Activated T-helper 1 cell treated with anti-CD3 and anti-CD28 coated beads, Interleukin-12 subunit alpha, Interleukin-12 subunit beta, Interleukin-2, Interleukin-4 antibody, amounts not matched to agents 30 ng/mL and 10 ng/mL and 1 ng/mL, durations not matched to agents 14 hours and 24 hours and 36 hours (primary cell): ENCODE measurements at regions not wholly inside any gene's neighbourhood (a gene's known extent, or its start where the extent isn't known, plus 50 kb on each side); places are given as distances from the start of the nearest gene placed in this dataset.

Source experiments
- DNase-seq: peaks from one replicate; pipeline ENCODE4 v3.0.0; 2021; ENCODE audit warnings: low spot score
- H3K27ac Mint-ChIP-seq: one replicate; pipeline ENCODE4 v1.8.0; 2021; ENCODE audit warnings: mild to moderate bottlenecking, mixed read lengths
- H3K27me3 Mint-ChIP-seq: one replicate; pipeline ENCODE4 v1.8.0; 2022; ENCODE audit warnings: mild to moderate bottlenecking, moderate library complexity, mixed read lengths; ENCODE audit not compliant: insufficient read depth
- H3K36me3 Mint-ChIP-seq: one replicate; pipeline ENCODE4 v1.8.0; 2021; ENCODE audit warnings: low read depth, mixed read lengths
- H3K4me1 Mint-ChIP-seq: one replicate; pipeline ENCODE4 v1.8.0; 2021; ENCODE audit warnings: low read depth, mixed read lengths
- H3K4me3 Mint-ChIP-seq: one replicate; pipeline ENCODE4 v1.8.0; 2021; ENCODE audit warnings: mild to moderate bottlenecking, moderate library complexity, mixed read lengths
- H3K9me3 Mint-ChIP-seq: one replicate; pipeline ENCODE4 v1.8.0; 2021; ENCODE audit warnings: mixed read lengths
- intact Hi-C: fragments of 100-400 bp; cut with micrococcal nuclease; formaldehyde crosslinking; loops from one replicate; pipeline ENCODE4 v1.15.1; 2024

GRCh38 chr4:11625211-11625610 is 196.5 kb upstream of the HS3ST1 start:
- no peak for DNase-seq
- Mint-ChIP-seq H3K27ac (no peak overlapping the region), H3K4me1 (no peaks in the 10 kb centered on the region), H3K27me3 (no peaks in the 10 kb centered on the region), H3K9me3 (no peaks in the 10 kb centered on the region), H3K4me3 (no peak overlapping the region), H3K36me3 (no peaks in the 10 kb centered on the region)
- intact Hi-C loops: no loop called here

- no peak for DNase-seq
- Mint-ChIP-seq H3K4me1 (no peaks in the 10 kb centered on the region), H3K27me3 (no peaks in the 10 kb centered on the region), H3K27ac (no peak overlapping the region), H3K9me3 (no peaks in the 10 kb centered on the region), H3K4me3 (no peak overlapping the region), H3K36me3 (no peaks in the 10 kb centered on the region)
- intact Hi-C loops: no loop called here
Observed at GRCh38 chr4:11624370-11624769, 195.7 kb upstream of the HS3ST1 start.

GRCh38 chr4:11623726-11624037 is 195.0 kb upstream of the HS3ST1 start:
- intact Hi-C loops: no loop called here
- H3K4me3 Mint-ChIP-seq: no peak overlapping the region
- H3K27ac Mint-ChIP-seq: no peak overlapping the region
- no peaks in the 10 kb centered on the region for H3K27me3 Mint-ChIP-seq
- no peaks in the 10 kb centered on the region for H3K36me3 Mint-ChIP-seq
- H3K9me3 Mint-ChIP-seq: no peaks in the 10 kb centered on the region
- no peak for DNase-seq
- no peaks in the 10 kb centered on the region for H3K4me1 Mint-ChIP-seq

- H3K9me3 Mint-ChIP-seq: no peaks in the 10 kb centered on the region
- H3K36me3 Mint-ChIP-seq: no peaks in the 10 kb centered on the region
- intact Hi-C loops: no loop called here
- H3K4me1 Mint-ChIP-seq: no peaks in the 10 kb centered on the region
- H3K4me3 Mint-ChIP-seq: no peak overlapping the region
- DNase-seq: no peak
- H3K27me3 Mint-ChIP-seq: no peaks in the 10 kb centered on the region
- no peak overlapping the region for H3K27ac Mint-ChIP-seq
Observed at GRCh38 chr4:11622961-11623725, 194.4 kb upstream of the HS3ST1 start.

- H3K4me1 Mint-ChIP-seq: no peaks in the 10 kb centered on the region
- no peak for DNase-seq
- intact Hi-C loops: no loop called here
- H3K4me3 Mint-ChIP-seq: no peak overlapping the region
- H3K27me3 Mint-ChIP-seq: no peaks in the 10 kb centered on the region
- H3K27ac Mint-ChIP-seq: no peak overlapping the region
- H3K36me3 Mint-ChIP-seq: no peaks in the 10 kb centered on the region
- no peaks in the 10 kb centered on the region for H3K9me3 Mint-ChIP-seq
Observed at GRCh38 chr4:11620861-11621260, 192.2 kb upstream of the HS3ST1 start.

GRCh38 chr4:11618666-11619282 is 190.1 kb upstream of the HS3ST1 start:
- Mint-ChIP-seq H3K27ac (no peak overlapping the region), H3K36me3 (no peaks in the 10 kb centered on the region), H3K4me3 (no peak overlapping the region), H3K27me3 (no peaks in the 10 kb centered on the region), H3K4me1 (no peaks in the 10 kb centered on the region), H3K9me3 (no peaks in the 10 kb centered on the region)
- intact Hi-C loops: no loop called here
- DNase-seq: no peak

GRCh38 chr4:11616856-11617255 is 188.2 kb upstream of the HS3ST1 start:
- H3K36me3 Mint-ChIP-seq: no peaks in the 10 kb centered on the region
- intact Hi-C loops: no loop called here
- DNase-seq: no peak
- H3K4me3 Mint-ChIP-seq: no peak overlapping the region
- no peaks in the 10 kb centered on the region for H3K9me3 Mint-ChIP-seq
- no peaks in the 10 kb centered on the region for H3K27me3 Mint-ChIP-seq
- H3K4me1 Mint-ChIP-seq: no peaks in the 10 kb centered on the region
- no peak overlapping the region for H3K27ac Mint-ChIP-seq

GRCh38 chr4:11615601-11616000 is 186.9 kb upstream of the HS3ST1 start:
- Mint-ChIP-seq H3K27ac (no peak overlapping the region), H3K36me3 (no peaks in the 10 kb centered on the region), H3K4me3 (no peak overlapping the region), H3K4me1 (no peaks in the 10 kb centered on the region), H3K27me3 (no peaks in the 10 kb centered on the region), H3K9me3 (no peaks in the 10 kb centered on the region)
- no peak for DNase-seq
- intact Hi-C loops: no loop called here

- no peak for DNase-seq
- H3K4me3 Mint-ChIP-seq: no peak overlapping the region
- no peaks in the 10 kb centered on the region for H3K9me3 Mint-ChIP-seq
- no peak overlapping the region for H3K27ac Mint-ChIP-seq
- H3K4me1 Mint-ChIP-seq: no peaks in the 10 kb centered on the region
- no peaks in the 10 kb centered on the region for H3K27me3 Mint-ChIP-seq
- intact Hi-C loops: no loop called here
- no peaks in the 10 kb centered on the region for H3K36me3 Mint-ChIP-seq
Observed at GRCh38 chr4:11614426-11614825, 185.7 kb upstream of the HS3ST1 start.

- intact Hi-C loops: no loop called here
- Mint-ChIP-seq H3K27me3 (no peaks in the 10 kb centered on the region), H3K9me3 (no peaks in the 10 kb centered on the region), H3K36me3 (no peaks in the 10 kb centered on the region), H3K4me3 (no peak overlapping the region), H3K27ac (no peak overlapping the region), H3K4me1 (no peaks in the 10 kb centered on the region)
- DNase-seq: no peak
Observed at GRCh38 chr4:11611868-11612267, 183.2 kb upstream of the HS3ST1 start.

GRCh38 chr4:11609751-11610150 is 181.1 kb upstream of the HS3ST1 start:
- H3K27ac Mint-ChIP-seq: no peak overlapping the region
- no peaks in the 10 kb centered on the region for H3K9me3 Mint-ChIP-seq

GRCh38 chr4:11608992-11609391 is 180.3 kb upstream of the HS3ST1 start:
- Mint-ChIP-seq H3K4me1 (no peaks in the 10 kb centered on the region), H3K4me3 (no peak overlapping the region), H3K27ac (no peak overlapping the region), H3K9me3 (no peaks in the 10 kb centered on the region), H3K27me3 (no peaks in the 10 kb centered on the region), H3K36me3 (no peaks in the 10 kb centered on the region)
- intact Hi-C loops: no loop called here
- no peak for DNase-seq

More at GRCh38 chr4:11609751-11610150, 181.1 kb upstream of the HS3ST1 start:
- no peaks in the 10 kb centered on the region for H3K36me3 Mint-ChIP-seq
- no peaks in the 10 kb centered on the region for H3K27me3 Mint-ChIP-seq
- intact Hi-C loops: no loop called here
- DNase-seq: no peak
- no peaks in the 10 kb centered on the region for H3K4me1 Mint-ChIP-seq
- no peak overlapping the region for H3K4me3 Mint-ChIP-seq

GRCh38 chr4:11606078-11606477 is 177.4 kb upstream of the HS3ST1 start:
- Mint-ChIP-seq H3K27ac (no peak overlapping the region), H3K9me3 (no peaks in the 10 kb centered on the region), H3K4me3 (no peak overlapping the region), H3K27me3 (no peaks in the 10 kb centered on the region), H3K36me3 (no peaks in the 10 kb centered on the region), H3K4me1 (no peaks in the 10 kb centered on the region)
- DNase-seq: no peak
- intact Hi-C loops: no loop called here

- H3K27ac Mint-ChIP-seq: no peak overlapping the region
- no peaks in the 10 kb centered on the region for H3K36me3 Mint-ChIP-seq
- no peaks in the 10 kb centered on the region for H3K27me3 Mint-ChIP-seq
- H3K9me3 Mint-ChIP-seq: no peaks in the 10 kb centered on the region
- H3K4me3 Mint-ChIP-seq: no peak overlapping the region
- no peaks in the 10 kb centered on the region for H3K4me1 Mint-ChIP-seq
- intact Hi-C loops: no loop called here
- DNase-seq: no peak
Observed at GRCh38 chr4:11605597-11605996, 176.9 kb upstream of the HS3ST1 start.
